ENCODE measurements at regions not wholly inside any gene's neighbourhood (a gene's known extent, or its start where the extent isn't known, plus 50 kb on each side); places are given as distances from the start of the nearest gene placed in this dataset.

- TF ChIP-seq CTCF (IDR thresholded peaks at IDR 0.05) (no peak), POLR2AphosphoS5 (IDR thresholded peaks at IDR 0.05; ENCODE audit: insufficient read depth in 1 of 2, low read depth in 1 of 2) (no peak)
These were observed 844.5 kb upstream of the LRFN5 start for GRCh38 chr14:40762177-40762576.
